A549 (cell line): ENCODE measurements at regions not wholly inside any gene's neighbourhood (a gene's known extent, or its start where the extent isn't known, plus 50 kb on each side); places are given as distances from the start of the nearest gene placed in this dataset.

Experiments
- ATAC-seq, 2 experiments: fragments of 200-7000 bp in 1 of 2; fragments of >200 bp in 1 of 2; cut with Nextera tagmentation in 1 of 2; cut with Tn5 transposase in 1 of 2; 3 replicates each; pipeline versions ENCODE4 v1.8.0 to v1.9.1; 2018 to 2020; ENCODE audit warnings: mild to moderate bottlenecking in 1 of 2, moderate library complexity in 1 of 2
- CTCF ChIA-PET: fragments of 300-600 bp; sonication (Branson Sonifier 250); formaldehyde crosslinking; extraction: SDS; loops from one replicate; lab custom pipeline; 2021; ENCODE audit warnings: antibody characterized with exemption, inconsistent platforms; lab: Yijun Ruan, JAX
- POLR2A ChIA-PET: fragments of 350-600 bp; formaldehyde crosslinking; extraction: SDS; loops from one replicate; lab custom pipeline; 2021; ENCODE audit warnings: antibody characterized with exemption, inconsistent platforms; lab: Yijun Ruan, JAX
- DNase-seq, 2 experiments: peaks; one replicate each; pipeline versions ENCODE4 v3.0.0 to v3.0.0-alpha.2; 2011 to 2016; ENCODE audit warnings: low read depth in 1 of 2, low spot score in 1 of 2
- FAIRE-seq: peaks from 2 replicates; lab custom pipeline; 2011; peaks lifted over from hg19 to GRCh38; lab: Jason Lieb, UNC
- H3K27ac ChIP-seq, 2 experiments: fragments of >200 bp; sonication (Bioruptor Twin); formaldehyde crosslinking; 3 replicates each; pipeline ENCODE4 v1.5.1; 2016 to 2017
- H3K4me1 ChIP-seq: fragments of >200 bp; sonication (Bioruptor Twin); formaldehyde crosslinking; 3 replicates; pipeline ENCODE4 v1.6.1; 2016
- H3K4me2 ChIP-seq: fragments of >200 bp; sonication (Bioruptor Twin); formaldehyde crosslinking; 3 replicates; pipeline ENCODE4 v1.6.1; 2016
- H3K4me3 ChIP-seq: fragments of >200 bp; sonication (Bioruptor Twin); formaldehyde crosslinking; 3 replicates; pipeline ENCODE4 v1.5.1; 2016
- H3K9me3 ChIP-seq: fragments of >200 bp; sonication (Bioruptor Twin); formaldehyde crosslinking; 3 replicates; pipeline ENCODE4 v1.6.1; 2016
- BHLHE40 ChIP-seq: IDR thresholded peaks from 2 replicates; pipeline ENCODE4 v1.6.1; 2012; ENCODE audit warnings: low read depth, low read length, inconsistent platforms
- CBX2 ChIP-seq: fragments of 200-600 bp; sonication (generic); IDR thresholded peaks from 2 replicates; pipeline ENCODE4 v1.6.1; 2016; ENCODE audit warnings: low read depth, mild to moderate bottlenecking, borderline replicate concordance
- CHD4 ChIP-seq: fragments of 200-600 bp; sonication (generic); IDR thresholded peaks from 2 replicates; pipeline ENCODE4 v1.6.1; 2016; ENCODE audit warnings: antibody characterized with exemption, mild to moderate bottlenecking, borderline replicate concordance
- EHF ChIP-seq: fragments of 250-450 bp; sonication (Bioruptor Pico); IDR thresholded peaks from 2 replicates; pipeline ENCODE4 v1.5.0; 2020; ENCODE audit warnings: mild to moderate bottlenecking
- EHMT2 ChIP-seq: fragments of 200-600 bp; sonication (generic); IDR thresholded peaks from 2 replicates; pipeline ENCODE4 v1.6.1; 2016; ENCODE audit warnings: antibody characterized with exemption, low read depth, mild to moderate bottlenecking, moderate library complexity
- EP300 ChIP-seq, 2 experiments: fragments of >200 bp; sonication (Bioruptor Twin); formaldehyde crosslinking; IDR thresholded peaks; 2 replicates in 1 of 2; 3 replicates in 1 of 2; pipeline ENCODE4 v1.6.1; 2016 to 2017
- ESRRA ChIP-seq: fragments of 150-350 bp; IDR thresholded peaks from 2 replicates; pipeline ENCODE4 v1.6.1; 2014; ENCODE audit warnings: mild to moderate bottlenecking, low read length, borderline replicate concordance
- FOSB ChIP-seq: fragments of 250-450 bp; sonication (Bioruptor Pico); IDR thresholded peaks from 2 replicates; pipeline ENCODE4 v1.5.0; 2020; ENCODE audit warnings: mild to moderate bottlenecking, moderate library complexity
- FOSL2 ChIP-seq, 2 experiments: fragments of 450-650 bp in 1 of 2; fragments of >200 bp in 1 of 2; sonication (Bioruptor Twin) in 1 of 2; formaldehyde crosslinking; IDR thresholded peaks; 2 replicates each; pipeline versions ENCODE4 v1.5.0 to v1.6.1; 2016 to 2020; ENCODE audit warnings: mild to moderate bottlenecking in 1 of 2, moderate library complexity in 1 of 2
- GATA3 ChIP-seq: IDR thresholded peaks from 2 replicates; pipeline ENCODE4 v1.6.1; 2012; ENCODE audit warnings: borderline replicate concordance
- HOXB13 ChIP-seq: fragments of 250-450 bp; sonication (Bioruptor Pico); IDR thresholded peaks from 2 replicates; pipeline ENCODE4 v1.5.0; 2020; ENCODE audit warnings: low read depth, mild to moderate bottlenecking, moderate library complexity
- HOXB5 ChIP-seq: fragments of 250-450 bp; sonication (Bioruptor Pico); IDR thresholded peaks from 2 replicates; pipeline ENCODE4 v1.5.0; 2020; ENCODE audit warnings: mild to moderate bottlenecking, moderate library complexity
- JUN ChIP-seq, 2 experiments: fragments of >200 bp; sonication (Bioruptor Twin); formaldehyde crosslinking; IDR thresholded peaks; 2 replicates in 1 of 2; 3 replicates in 1 of 2; pipeline ENCODE4 v1.6.1; 2016 to 2017
- MAZ ChIP-seq: fragments of 150-350 bp; IDR thresholded peaks from 2 replicates; pipeline ENCODE4 v1.6.1; 2014; ENCODE audit warnings: antibody characterized with exemption, low read depth, low read length, borderline replicate concordance
- MYC ChIP-seq: IDR thresholded peaks from 2 replicates; pipeline ENCODE4 v1.6.1; 2012; ENCODE audit warnings: mild to moderate bottlenecking, inconsistent platforms, low read length, improper control_type of control experiment, borderline replicate concordance
- NFE2L2 ChIP-seq: fragments of 150-350 bp; conservative IDR thresholded peaks from 2 replicates; pipeline ENCODE4 v1.6.1; 2014; ENCODE audit warnings: low read length
- NPAS2 ChIP-seq: fragments of 250-450 bp; sonication (Bioruptor Pico); IDR thresholded peaks from 2 replicates; pipeline ENCODE4 v1.8.0; 2022; ENCODE audit warnings: mild to moderate bottlenecking, moderate library complexity, borderline replicate concordance
- NR3C1 ChIP-seq: fragments of >200 bp; sonication (Bioruptor Twin); formaldehyde crosslinking; IDR thresholded peaks from 3 replicates; pipeline ENCODE4 v1.6.1; 2017
- POLR2A ChIP-seq: IDR thresholded peaks from 2 replicates; pipeline ENCODE4 v1.6.1; 2012; ENCODE audit warnings: mild to moderate bottlenecking, low read length
- POLR2AphosphoS2 ChIP-seq: conservative IDR thresholded peaks from 2 replicates; pipeline ENCODE4 v1.6.1; 2012; ENCODE audit warnings: low read length, improper control_type of control experiment, inconsistent platforms
- RAD21 ChIP-seq, 2 experiments: fragments of >200 bp in 1 of 2; sonication (Bioruptor Twin) in 1 of 2; formaldehyde crosslinking in 1 of 2; IDR thresholded peaks in 1 of 2; conservative IDR thresholded peaks in 1 of 2; 2 replicates in 1 of 2; 3 replicates in 1 of 2; pipeline ENCODE4 v1.6.1; 2012 to 2018; ENCODE audit warnings: inconsistent platforms in 1 of 2
- RCOR1 ChIP-seq: fragments of 150-350 bp; IDR thresholded peaks from 2 replicates; pipeline ENCODE4 v1.6.1; 2014; ENCODE audit warnings: antibody characterized with exemption, low read length, low read depth
- SMC3 ChIP-seq: fragments of >200 bp; sonication (Bioruptor Twin); formaldehyde crosslinking; IDR thresholded peaks from 3 replicates; pipeline ENCODE4 v1.6.1; 2018; ENCODE audit warnings: inconsistent platforms
- SREBF2 ChIP-seq: fragments of 450-650 bp; IDR thresholded peaks from 2 replicates; pipeline ENCODE4 v1.6.1; 2014; ENCODE audit warnings: mild to moderate bottlenecking, moderate library complexity
- TFCP2L1 ChIP-seq: fragments of 250-450 bp; sonication (Bioruptor Pico); IDR thresholded peaks from 2 replicates; pipeline ENCODE4 v1.5.0; 2021; ENCODE audit warnings: mild to moderate bottlenecking
- ZC3H11A ChIP-seq: fragments of 450-650 bp; IDR thresholded peaks from 2 replicates; pipeline ENCODE4 v1.6.1; 2014; ENCODE audit warnings: antibody characterized with exemption, mild to moderate bottlenecking
- ZFP36 ChIP-seq: fragments of 450-650 bp; IDR thresholded peaks from 2 replicates; pipeline ENCODE4 v1.6.1; 2014; ENCODE audit warnings: borderline replicate concordance; ENCODE audit not compliant: partially characterized antibody
- ZNF302 ChIP-seq: fragments of 250-450 bp; sonication (Bioruptor Pico); IDR thresholded peaks from 2 replicates; pipeline ENCODE4 v1.9.0; 2021; ENCODE audit warnings: inconsistent platforms, mild to moderate bottlenecking, moderate library complexity
- ZSCAN20 ChIP-seq: fragments of 250-450 bp; sonication (Bioruptor Pico); IDR thresholded peaks from 2 replicates; pipeline ENCODE4 v1.8.0; 2022; ENCODE audit warnings: mild to moderate bottlenecking, moderate library complexity
- WGBS: methylation state at CpG from one replicate; pipeline ENCODE4 v1.1.6; 2017; ENCODE audit errors: missing lambda C conversion rate; 5-methylcytosine and 5-hydroxymethylcytosine counted together
- TF ChIP-seq, protein P1 (sequence below): fragments of 450-650 bp; IDR thresholded peaks from 2 replicates; pipeline ENCODE4 v1.6.1; 2014; ENCODE audit warnings: antibody characterized with exemption
- TF ChIP-seq, protein P2 (sequence below): IDR thresholded peaks from 2 replicates; pipeline ENCODE4 v1.6.1; 2012
- TF ChIP-seq, protein P3 (sequence below): fragments of >200 bp; sonication (Bioruptor Twin); formaldehyde crosslinking; IDR thresholded peaks from 3 replicates; pipeline ENCODE4 v1.6.1; 2016
- TF ChIP-seq, protein P4 (sequence below): fragments of >200 bp; sonication (Bioruptor Twin); formaldehyde crosslinking; IDR thresholded peaks from 3 replicates; pipeline ENCODE4 v1.5.1; 2016
- TF ChIP-seq, protein P5 (sequence below): fragments of >200 bp; sonication (Bioruptor Twin); formaldehyde crosslinking; IDR thresholded peaks from 2 replicates; pipeline ENCODE4 v1.6.1; 2016

DNA sequence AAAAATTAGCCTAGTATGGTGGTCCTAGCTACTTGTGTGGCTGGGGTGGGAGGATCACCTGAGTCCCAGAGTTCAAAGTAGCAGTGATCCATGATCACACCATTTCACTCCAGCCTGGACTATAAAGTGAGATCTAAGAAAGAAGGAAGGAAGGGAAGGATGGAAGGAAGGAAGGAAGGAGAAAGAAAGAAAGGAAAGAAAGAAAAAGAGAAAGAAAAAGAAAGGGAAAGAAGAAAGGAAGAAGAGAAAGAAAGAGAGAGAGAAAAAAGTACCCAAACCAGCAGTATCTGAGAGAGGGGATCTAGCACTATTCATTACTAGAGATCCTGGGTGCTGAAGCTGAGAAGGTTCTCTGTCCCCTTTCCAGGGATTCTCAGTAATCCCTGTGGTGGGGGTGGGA lies 197.8 kb downstream of the CD83 start:
- ChIA-PET CTCF (no interaction called here), POLR2A (no interaction called here)
- Histone ChIP-seq H3K27ac (no peak overlapping the region; a peak in 1 of 6 replicates), H3K4me2 (no peak overlapping the region), H3K4me1 (peaks cover 15% of the 10 kb centered on the region), H3K4me3 (no peak overlapping the region), H3K9me3 (no peaks in the 10 kb centered on the region)
- TF ChIP-seq SREBF2 (no peak), EP300 (IDR thresholded peaks at IDR 0.05) (no peak), TFCP2L1 (CRISPR knock-in tag) (no peak), HOXB13 (no peak), MAZ (no peak), ESRRA (no peak), FOSB (CRISPR knock-in tag) (no peak), CHD4 (no peak), NR3C1 (no peak), SMC3 (no peak), ZC3H11A (no peak), ZSCAN20 (no peak), NPAS2 (no peak), POLR2AphosphoS2 (no peak), POLR2A (no peak), HOXB5 (CRISPR knock-in tag) (no peak)
- TF ChIP-seq, protein P1, sequence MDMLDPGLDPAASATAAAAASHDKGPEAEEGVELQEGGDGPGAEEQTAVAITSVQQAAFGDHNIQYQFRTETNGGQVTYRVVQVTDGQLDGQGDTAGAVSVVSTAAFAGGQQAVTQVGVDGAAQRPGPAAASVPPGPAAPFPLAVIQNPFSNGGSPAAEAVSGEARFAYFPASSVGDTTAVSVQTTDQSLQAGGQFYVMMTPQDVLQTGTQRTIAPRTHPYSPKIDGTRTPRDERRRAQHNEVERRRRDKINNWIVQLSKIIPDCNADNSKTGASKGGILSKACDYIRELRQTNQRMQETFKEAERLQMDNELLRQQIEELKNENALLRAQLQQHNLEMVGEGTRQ: no peak
- TF ChIP-seq, protein P2, sequence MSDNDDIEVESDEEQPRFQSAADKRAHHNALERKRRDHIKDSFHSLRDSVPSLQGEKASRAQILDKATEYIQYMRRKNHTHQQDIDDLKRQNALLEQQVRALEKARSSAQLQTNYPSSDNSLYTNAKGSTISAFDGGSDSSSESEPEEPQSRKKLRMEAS: no peak
- TF ChIP-seq, protein P3, sequence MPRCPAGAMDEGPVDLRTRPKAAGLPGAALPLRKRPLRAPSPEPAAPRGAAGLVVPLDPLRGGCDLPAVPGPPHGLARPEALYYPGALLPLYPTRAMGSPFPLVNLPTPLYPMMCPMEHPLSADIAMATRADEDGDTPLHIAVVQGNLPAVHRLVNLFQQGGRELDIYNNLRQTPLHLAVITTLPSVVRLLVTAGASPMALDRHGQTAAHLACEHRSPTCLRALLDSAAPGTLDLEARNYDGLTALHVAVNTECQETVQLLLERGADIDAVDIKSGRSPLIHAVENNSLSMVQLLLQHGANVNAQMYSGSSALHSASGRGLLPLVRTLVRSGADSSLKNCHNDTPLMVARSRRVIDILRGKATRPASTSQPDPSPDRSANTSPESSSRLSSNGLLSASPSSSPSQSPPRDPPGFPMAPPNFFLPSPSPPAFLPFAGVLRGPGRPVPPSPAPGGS: no peak
- no peak for ATAC-seq
- FAIRE-seq: no peak
- DNase-seq: no peak

DNA sequence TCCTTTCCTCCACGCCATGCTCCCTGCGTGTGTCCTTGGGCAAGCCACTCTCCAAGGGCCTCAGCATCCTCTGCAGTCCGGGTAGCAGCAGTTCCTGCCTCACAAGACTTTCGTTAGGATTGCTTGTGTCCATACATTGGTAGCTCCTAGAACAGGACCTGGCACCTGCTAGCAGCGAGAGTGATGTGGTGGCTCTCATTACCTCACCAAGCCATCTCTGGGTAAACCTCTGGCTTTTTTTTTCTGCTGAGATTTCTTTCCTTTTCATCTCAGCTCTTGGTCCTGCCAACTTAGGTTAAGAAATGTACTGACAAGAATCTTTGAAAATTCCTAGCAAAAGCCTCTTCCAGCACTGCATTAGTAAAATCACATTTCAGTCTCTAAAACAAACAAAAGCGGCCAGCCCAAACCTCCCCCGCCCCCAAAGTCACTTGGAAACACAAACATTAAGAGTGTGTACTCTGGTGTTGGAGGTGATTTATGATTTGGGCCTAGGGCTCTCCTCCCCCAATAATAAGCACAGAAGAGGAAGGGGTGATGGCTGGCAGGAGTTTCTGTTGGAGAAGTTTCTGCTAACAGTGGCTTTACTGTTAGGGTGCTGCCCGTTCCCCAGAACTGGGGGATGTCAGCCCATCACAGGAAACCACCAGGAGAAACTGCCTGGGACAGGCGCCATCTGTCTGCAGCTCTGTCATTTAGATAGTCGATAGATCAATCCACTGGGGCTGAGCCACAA lies 199.2 kb downstream of the CD83 start:
- FAIRE-seq: no peak
- POLR2A ChIA-PET: no interaction called here
- CTCF ChIA-PET: interaction anchor here (1.1 to 1.5 kb wide), 4 partner anchors 10 to 105 kb away, joined by 3 to 4 read pairs (median 3); no protein-coding TSS in a partner anchor
- H3K9me3 ChIP-seq: no peaks in the 10 kb centered on the region
- 47% methylated on average over 10 of the region's 10 CpGs for WGBS
- H3K4me2 ChIP-seq: peak overlapping the region; percentile 16
- H3K4me1 ChIP-seq: peaks cover 15% of the 10 kb centered on the region
- DNase-seq: peak in 1 of 2 experiments; percentile 3
- no peak for ATAC-seq
- peak overlapping the region in 1 of 2 experiments; percentile 60; a peak in 3 of 6 replicates for H3K27ac ChIP-seq
- no peak overlapping the region for H3K4me3 ChIP-seq
- no peak for TF ChIP-seq ZNF302 (CRISPR knock-in tag)
- 0 out of 3 replicates have a peak, but pooled peaks have one; percentile 12 for TF ChIP-seq SMC3
- no peak for TF ChIP-seq EHF
- TF ChIP-seq NFE2L2: no peak
- TF ChIP-seq MYC: no peak
- no peak for TF ChIP-seq BHLHE40
- TF ChIP-seq, protein P3: no peak
- no peak for TF ChIP-seq FOSL2 (IDR thresholded peaks at IDR 0.05)
- no peak for TF ChIP-seq FOSL2 (CRISPR knock-in tag; IDR thresholded peaks at IDR 0.05)
- TF ChIP-seq, protein P4, sequence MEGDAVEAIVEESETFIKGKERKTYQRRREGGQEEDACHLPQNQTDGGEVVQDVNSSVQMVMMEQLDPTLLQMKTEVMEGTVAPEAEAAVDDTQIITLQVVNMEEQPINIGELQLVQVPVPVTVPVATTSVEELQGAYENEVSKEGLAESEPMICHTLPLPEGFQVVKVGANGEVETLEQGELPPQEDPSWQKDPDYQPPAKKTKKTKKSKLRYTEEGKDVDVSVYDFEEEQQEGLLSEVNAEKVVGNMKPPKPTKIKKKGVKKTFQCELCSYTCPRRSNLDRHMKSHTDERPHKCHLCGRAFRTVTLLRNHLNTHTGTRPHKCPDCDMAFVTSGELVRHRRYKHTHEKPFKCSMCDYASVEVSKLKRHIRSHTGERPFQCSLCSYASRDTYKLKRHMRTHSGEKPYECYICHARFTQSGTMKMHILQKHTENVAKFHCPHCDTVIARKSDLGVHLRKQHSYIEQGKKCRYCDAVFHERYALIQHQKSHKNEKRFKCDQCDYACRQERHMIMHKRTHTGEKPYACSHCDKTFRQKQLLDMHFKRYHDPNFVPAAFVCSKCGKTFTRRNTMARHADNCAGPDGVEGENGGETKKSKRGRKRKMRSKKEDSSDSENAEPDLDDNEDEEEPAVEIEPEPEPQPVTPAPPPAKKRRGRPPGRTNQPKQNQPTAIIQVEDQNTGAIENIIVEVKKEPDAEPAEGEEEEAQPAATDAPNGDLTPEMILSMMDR: peak; percentile 25; the same call in 2 of the 3 replicates
- TF ChIP-seq POLR2A: no peak
- TF ChIP-seq, protein P5, sequence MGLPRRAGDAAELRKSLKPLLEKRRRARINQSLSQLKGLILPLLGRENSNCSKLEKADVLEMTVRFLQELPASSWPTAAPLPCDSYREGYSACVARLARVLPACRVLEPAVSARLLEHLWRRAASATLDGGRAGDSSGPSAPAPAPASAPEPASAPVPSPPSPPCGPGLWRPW: no peak
- TF ChIP-seq RAD21 (conservative IDR thresholded peaks at IDR 0.05 in 1 of 2, IDR thresholded peaks at IDR 0.05 in 1 of 2): peak in 1 of 2 experiments; percentile 21; a peak in 1 of 5 replicates
- TF ChIP-seq JUN (IDR thresholded peaks at IDR 0.05): no peak
- no peak for TF ChIP-seq CBX2
- TF ChIP-seq EHMT2: no peak
- TF ChIP-seq GATA3: no peak
- TF ChIP-seq RCOR1: no peak
- no peak for TF ChIP-seq ZFP36
